Kidney tubule cell (primary cell): ENCODE measurements at regions not wholly inside any gene's neighbourhood (a gene's known extent, or its start where the extent isn't known, plus 50 kb on each side); places are given as distances from the start of the nearest gene placed in this dataset.

Experiments
- DNase-seq: peaks from one replicate; pipeline ENCODE4 v3.0.0-alpha.2; 2018; ENCODE audit warnings: low spot score

DNA sequence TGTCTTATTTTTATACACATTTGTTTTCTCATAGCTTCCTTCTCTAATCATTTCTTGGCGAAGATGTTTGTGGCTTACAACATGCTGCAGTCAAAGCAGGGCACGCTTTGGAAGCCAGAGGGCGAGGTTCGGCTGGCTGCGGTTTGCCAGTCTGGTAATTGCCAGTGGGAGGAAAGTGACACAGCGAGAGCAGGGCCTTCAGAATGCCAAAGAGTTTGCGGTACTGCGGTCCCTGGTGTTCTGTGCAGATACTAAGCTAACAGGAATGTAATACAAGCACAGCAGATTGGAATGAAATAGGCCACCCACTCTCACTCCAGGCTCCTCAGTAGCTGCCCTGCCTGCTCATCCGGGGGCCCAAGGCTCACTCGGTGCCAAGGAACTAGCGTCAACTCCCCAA is 58.7 kb upstream of the TGM3 start:
- DNase-seq = peak; percentile 90

DNA sequence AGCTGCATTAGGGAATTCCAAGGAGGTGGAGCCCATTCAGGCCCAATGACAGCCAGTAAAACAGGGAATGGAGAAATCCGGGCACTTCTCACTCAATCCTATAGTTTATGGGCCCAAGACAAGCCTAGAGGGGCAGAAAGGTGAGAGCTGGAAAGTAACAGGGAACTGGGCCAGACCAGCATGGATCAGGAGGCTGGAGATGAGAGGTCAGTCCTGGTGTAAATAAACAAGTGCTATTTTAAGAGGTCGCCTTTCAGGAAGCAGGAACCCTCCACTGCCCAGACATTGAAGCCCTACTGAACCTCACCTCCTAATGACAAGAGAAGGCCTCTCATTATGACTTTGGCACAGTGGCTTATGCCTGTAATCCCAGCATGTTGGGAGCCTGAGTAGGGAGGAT is 57.2 kb upstream of the TGM3 start:
- no peak for DNase-seq

- DNase-seq = no peak
Measured at GRCh38 chr20:2240835-2241234, 55.0 kb upstream of the TGM3 start.

- DNase-seq = no peak
Measured at GRCh38 chr20:2242678-2243077, 53.1 kb upstream of the TGM3 start.

- no peak for DNase-seq
Measured at GRCh38 chr20:2244523-2244922, 51.3 kb upstream of the TGM3 start.

DNA sequence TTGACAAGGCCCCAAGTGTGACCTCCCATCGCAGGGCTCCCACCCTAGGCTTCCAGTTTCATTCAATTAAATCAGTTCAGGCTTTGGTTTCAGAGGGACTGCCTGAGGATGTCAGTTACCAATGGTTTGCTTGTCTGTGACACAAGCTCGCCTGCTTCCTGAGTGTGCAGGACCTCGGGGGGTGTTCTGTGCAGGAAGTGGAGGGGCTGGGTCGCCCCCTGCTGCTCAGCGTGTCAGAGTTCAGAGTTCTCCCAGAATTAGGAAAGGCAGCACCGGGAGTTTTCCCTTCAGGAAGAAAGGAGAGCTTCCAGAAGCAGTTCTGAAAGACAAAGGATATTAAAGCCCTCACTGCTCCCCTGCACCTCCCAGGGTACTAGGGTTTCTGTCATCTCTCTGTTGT is 50.8 kb upstream of the TGM3 start:
- no peak for DNase-seq

DNA sequence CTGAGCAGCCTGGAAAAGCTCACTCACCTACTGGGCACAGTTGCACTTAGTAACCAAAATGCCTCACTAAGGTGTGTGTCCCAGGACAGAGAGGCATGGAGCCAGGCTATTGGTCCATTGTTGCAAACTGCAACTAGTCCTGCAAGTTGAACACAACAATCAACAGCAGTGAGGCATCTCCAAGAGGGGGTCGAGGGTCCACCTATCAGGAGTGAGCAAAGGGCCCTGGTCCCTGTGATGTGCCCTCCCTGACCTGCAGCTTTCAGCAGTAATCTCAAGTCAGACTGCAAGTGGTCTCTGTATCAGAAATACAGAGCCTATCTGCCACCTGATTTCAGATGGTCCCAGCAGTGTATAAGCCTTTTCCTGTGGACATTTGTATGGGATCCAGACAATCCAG is 50.2 kb upstream of the TGM3 start:
- DNase-seq = no peak
